Liver (tissue), 8 donors: ENCODE measurements at regions not wholly inside any gene's neighbourhood (a gene's known extent, or its start where the extent isn't known, plus 50 kb on each side); places are given as distances from the start of the nearest gene placed in this dataset.

Experiments
- DNase-seq: peaks from one replicate; pipeline ENCODE4 v3.0.0-alpha.2; 2017; ENCODE audit warnings: low spot score
- H3K27ac ChIP-seq, 2 donors: one replicate each; pipeline ENCODE4 v1.7.0; 2013; ENCODE audit warnings: inconsistent platforms in 2 of 2, low read length in 2 of 2, control low read depth in 1 of 2, low read depth in 1 of 2, mild to moderate bottlenecking in 1 of 2
- H3K27me3 ChIP-seq, 4 donors: one replicate each; pipeline versions ENCODE4 v1.6.1 to v1.7.0; 2013; ENCODE audit warnings: low read length in 3 of 4, inconsistent platforms in 1 of 4, mild to moderate bottlenecking in 1 of 4, moderate library complexity in 1 of 4; ENCODE audit not compliant: control insufficient read depth in 4 of 4, insufficient read depth in 4 of 4
- H3K36me3 ChIP-seq, 4 donors: one replicate each; pipeline versions ENCODE4 v1.6.1 to v1.7.0; 2013; ENCODE audit warnings: low read length in 3 of 4, mild to moderate bottlenecking in 3 of 4, low read depth in 1 of 4, moderate library complexity in 1 of 4; ENCODE audit not compliant: control insufficient read depth in 4 of 4, insufficient read depth in 3 of 4
- H3K4me1 ChIP-seq, 4 donors: one replicate each; pipeline versions ENCODE4 v1.6.1 to v1.7.0; 2013; ENCODE audit warnings: low read length in 3 of 4, mild to moderate bottlenecking in 3 of 4, moderate library complexity in 1 of 4; ENCODE audit not compliant: control insufficient read depth in 4 of 4, insufficient read depth in 4 of 4
- H3K4me3 ChIP-seq, 3 donors: one replicate each; pipeline versions ENCODE4 v1.6.1 to v1.7.0; 2013; ENCODE audit warnings: low read length in 3 of 3, control low read depth in 1 of 3, low read depth in 1 of 3, mild to moderate bottlenecking in 1 of 3
- H3K9ac ChIP-seq, 2 donors: one replicate each; pipeline ENCODE4 v1.7.0; 2013; ENCODE audit warnings: low read length in 2 of 2, mild to moderate bottlenecking in 2 of 2, moderate library complexity in 2 of 2, control low read depth in 1 of 2, low read depth in 1 of 2
- H3K9me3 ChIP-seq, 4 donors: one replicate each; pipeline versions ENCODE4 v1.6.1 to v1.7.0; 2013; ENCODE audit warnings: low read length in 3 of 4; ENCODE audit not compliant: control insufficient read depth in 4 of 4
- EGR1 ChIP-seq, 2 donors: IDR thresholded peaks; 2 replicates each; pipeline ENCODE4 v1.6.1; 2016 to 2018; ENCODE audit warnings: antibody characterized with exemption in 2 of 2, low read depth in 2 of 2
- FOXA1 ChIP-seq: IDR thresholded peaks from 2 replicates; pipeline ENCODE4 v1.6.1; 2016; ENCODE audit warnings: antibody characterized with exemption
- FOXA2 ChIP-seq: IDR thresholded peaks from 2 replicates; pipeline ENCODE4 v1.6.1; 2016; ENCODE audit warnings: antibody characterized with exemption
- GABPA ChIP-seq, 2 donors: IDR thresholded peaks in 1 of 2; conservative IDR thresholded peaks in 1 of 2; 2 replicates each; pipeline ENCODE4 v1.6.1; 2016; ENCODE audit warnings: antibody characterized with exemption in 2 of 2, mild to moderate bottlenecking in 1 of 2, moderate library complexity in 1 of 2
- HNF4A ChIP-seq, 2 donors: conservative IDR thresholded peaks; 2 replicates each; pipeline ENCODE4 v1.6.1; 2016; ENCODE audit warnings: antibody characterized with exemption in 2 of 2, mild to moderate bottlenecking in 2 of 2
- HNF4G ChIP-seq: IDR thresholded peaks from 2 replicates; pipeline ENCODE4 v1.6.1; 2016; ENCODE audit warnings: antibody characterized with exemption
- JUND ChIP-seq, 2 donors: IDR thresholded peaks; 2 replicates each; pipeline ENCODE4 v1.6.1; 2016; ENCODE audit warnings: antibody characterized with exemption in 2 of 2
- NR2F2 ChIP-seq: IDR thresholded peaks from 2 replicates; pipeline ENCODE4 v1.6.1; 2016; ENCODE audit warnings: antibody characterized with exemption
- RAD21 ChIP-seq, 2 donors: IDR thresholded peaks; 2 replicates each; pipeline ENCODE4 v1.6.1; 2016; ENCODE audit warnings: antibody characterized with exemption in 2 of 2, mild to moderate bottlenecking in 2 of 2
- RXRA ChIP-seq, 2 donors: IDR thresholded peaks; 2 replicates each; pipeline ENCODE4 v1.6.1; 2017 to 2018; ENCODE audit warnings: antibody characterized with exemption in 2 of 2, mild to moderate bottlenecking in 1 of 2
- SP1 ChIP-seq: IDR thresholded peaks from 2 replicates; pipeline ENCODE4 v1.6.1; 2018; ENCODE audit warnings: antibody characterized with exemption, mild to moderate bottlenecking
- TAF1 ChIP-seq: conservative IDR thresholded peaks from 2 replicates; pipeline ENCODE4 v1.6.1; 2016; ENCODE audit warnings: antibody characterized with exemption, mild to moderate bottlenecking
- YY1 ChIP-seq: IDR thresholded peaks from 2 replicates; pipeline ENCODE4 v1.6.1; 2016; ENCODE audit warnings: antibody characterized with exemption, mild to moderate bottlenecking
- WGBS: extraction: QIAGEN DNeasy Blood & Tissue Kit; methylation state at CpG from one replicate; pipeline ENCODE4 v1.1.7; 2013; 5-methylcytosine and 5-hydroxymethylcytosine counted together
- TF ChIP-seq, protein P1 (sequence below): IDR thresholded peaks from 2 replicates; pipeline ENCODE4 v1.6.1; 2016; ENCODE audit warnings: antibody characterized with exemption
- TF ChIP-seq, protein P2 (sequence below): IDR thresholded peaks from 2 replicates; pipeline ENCODE4 v1.6.1; 2016; ENCODE audit warnings: antibody characterized with exemption, mild to moderate bottlenecking
- TF ChIP-seq, protein P3 (sequence below): fragments of 150-350 bp; IDR thresholded peaks from 2 replicates; pipeline ENCODE4 v1.5.1; 2017; ENCODE audit warnings: improper control_type of control experiment, low read depth, low read length; ENCODE audit not compliant: missing input control
- TF ChIP-seq, protein P4 (sequence below): IDR thresholded peaks from 2 replicates; pipeline ENCODE4 v1.6.1; 2016; ENCODE audit warnings: antibody characterized with exemption
- TF ChIP-seq, protein P5 (sequence below): IDR thresholded peaks from 2 replicates; pipeline ENCODE4 v1.6.1; 2016; ENCODE audit warnings: antibody characterized with exemption
- donor health status: healthy.
- donor health status: healthy.
- donor health status: healthy.
- donor health status: healthy.
- donor health status: healthy.

DNA sequence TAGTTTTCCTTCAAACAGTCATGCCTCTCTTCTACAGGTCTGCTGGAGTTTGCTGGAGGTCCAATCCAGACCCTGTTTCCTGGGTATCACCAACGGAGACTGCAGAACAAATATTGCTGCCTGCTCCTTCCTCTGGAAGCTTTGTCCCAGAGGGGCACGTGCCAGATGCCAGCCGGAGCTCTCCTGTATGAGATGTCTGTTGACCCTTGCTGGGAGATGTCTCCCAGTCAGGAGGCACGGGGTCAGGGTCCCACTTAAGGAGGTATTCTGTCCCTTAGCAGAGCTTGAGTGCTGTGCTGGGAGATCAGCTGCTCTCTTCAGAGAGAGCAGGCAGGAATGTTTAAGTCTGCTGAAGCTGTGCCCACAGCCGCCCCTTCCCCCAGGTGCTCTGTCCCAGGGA, 666.9 kb downstream of the FRK start:
- Histone ChIP-seq H3K27ac (no peak overlapping the region), H3K27me3 (no peaks in the 10 kb centered on the region), H3K36me3 (no peaks in the 10 kb centered on the region), H3K4me1 (no peaks in the 10 kb centered on the region), H3K9ac (no peak overlapping the region), H3K9me3 (peaks cover 0 to 8% (median 0%) of the 10 kb centered on the region in 4 donors), H3K4me3 (no peak overlapping the region)
- TF ChIP-seq JUND (IDR thresholded peaks at IDR 0.05) (no peak), FOXA2 (no peak)
- TF ChIP-seq, protein P1, sequence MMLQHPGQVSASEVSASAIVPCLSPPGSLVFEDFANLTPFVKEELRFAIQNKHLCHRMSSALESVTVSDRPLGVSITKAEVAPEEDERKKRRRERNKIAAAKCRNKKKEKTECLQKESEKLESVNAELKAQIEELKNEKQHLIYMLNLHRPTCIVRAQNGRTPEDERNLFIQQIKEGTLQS = no peak
- TF ChIP-seq, protein P2, sequence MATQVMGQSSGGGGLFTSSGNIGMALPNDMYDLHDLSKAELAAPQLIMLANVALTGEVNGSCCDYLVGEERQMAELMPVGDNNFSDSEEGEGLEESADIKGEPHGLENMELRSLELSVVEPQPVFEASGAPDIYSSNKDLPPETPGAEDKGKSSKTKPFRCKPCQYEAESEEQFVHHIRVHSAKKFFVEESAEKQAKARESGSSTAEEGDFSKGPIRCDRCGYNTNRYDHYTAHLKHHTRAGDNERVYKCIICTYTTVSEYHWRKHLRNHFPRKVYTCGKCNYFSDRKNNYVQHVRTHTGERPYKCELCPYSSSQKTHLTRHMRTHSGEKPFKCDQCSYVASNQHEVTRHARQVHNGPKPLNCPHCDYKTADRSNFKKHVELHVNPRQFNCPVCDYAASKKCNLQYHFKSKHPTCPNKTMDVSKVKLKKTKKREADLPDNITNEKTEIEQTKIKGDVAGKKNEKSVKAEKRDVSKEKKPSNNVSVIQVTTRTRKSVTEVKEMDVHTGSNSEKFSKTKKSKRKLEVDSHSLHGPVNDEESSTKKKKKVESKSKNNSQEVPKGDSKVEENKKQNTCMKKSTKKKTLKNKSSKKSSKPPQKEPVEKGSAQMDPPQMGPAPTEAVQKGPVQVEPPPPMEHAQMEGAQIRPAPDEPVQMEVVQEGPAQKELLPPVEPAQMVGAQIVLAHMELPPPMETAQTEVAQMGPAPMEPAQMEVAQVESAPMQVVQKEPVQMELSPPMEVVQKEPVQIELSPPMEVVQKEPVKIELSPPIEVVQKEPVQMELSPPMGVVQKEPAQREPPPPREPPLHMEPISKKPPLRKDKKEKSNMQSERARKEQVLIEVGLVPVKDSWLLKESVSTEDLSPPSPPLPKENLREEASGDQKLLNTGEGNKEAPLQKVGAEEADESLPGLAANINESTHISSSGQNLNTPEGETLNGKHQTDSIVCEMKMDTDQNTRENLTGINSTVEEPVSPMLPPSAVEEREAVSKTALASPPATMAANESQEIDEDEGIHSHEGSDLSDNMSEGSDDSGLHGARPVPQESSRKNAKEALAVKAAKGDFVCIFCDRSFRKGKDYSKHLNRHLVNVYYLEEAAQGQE = no peak
- TF ChIP-seq, protein P3, sequence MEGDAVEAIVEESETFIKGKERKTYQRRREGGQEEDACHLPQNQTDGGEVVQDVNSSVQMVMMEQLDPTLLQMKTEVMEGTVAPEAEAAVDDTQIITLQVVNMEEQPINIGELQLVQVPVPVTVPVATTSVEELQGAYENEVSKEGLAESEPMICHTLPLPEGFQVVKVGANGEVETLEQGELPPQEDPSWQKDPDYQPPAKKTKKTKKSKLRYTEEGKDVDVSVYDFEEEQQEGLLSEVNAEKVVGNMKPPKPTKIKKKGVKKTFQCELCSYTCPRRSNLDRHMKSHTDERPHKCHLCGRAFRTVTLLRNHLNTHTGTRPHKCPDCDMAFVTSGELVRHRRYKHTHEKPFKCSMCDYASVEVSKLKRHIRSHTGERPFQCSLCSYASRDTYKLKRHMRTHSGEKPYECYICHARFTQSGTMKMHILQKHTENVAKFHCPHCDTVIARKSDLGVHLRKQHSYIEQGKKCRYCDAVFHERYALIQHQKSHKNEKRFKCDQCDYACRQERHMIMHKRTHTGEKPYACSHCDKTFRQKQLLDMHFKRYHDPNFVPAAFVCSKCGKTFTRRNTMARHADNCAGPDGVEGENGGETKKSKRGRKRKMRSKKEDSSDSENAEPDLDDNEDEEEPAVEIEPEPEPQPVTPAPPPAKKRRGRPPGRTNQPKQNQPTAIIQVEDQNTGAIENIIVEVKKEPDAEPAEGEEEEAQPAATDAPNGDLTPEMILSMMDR = no peak
- TF ChIP-seq, protein P4, sequence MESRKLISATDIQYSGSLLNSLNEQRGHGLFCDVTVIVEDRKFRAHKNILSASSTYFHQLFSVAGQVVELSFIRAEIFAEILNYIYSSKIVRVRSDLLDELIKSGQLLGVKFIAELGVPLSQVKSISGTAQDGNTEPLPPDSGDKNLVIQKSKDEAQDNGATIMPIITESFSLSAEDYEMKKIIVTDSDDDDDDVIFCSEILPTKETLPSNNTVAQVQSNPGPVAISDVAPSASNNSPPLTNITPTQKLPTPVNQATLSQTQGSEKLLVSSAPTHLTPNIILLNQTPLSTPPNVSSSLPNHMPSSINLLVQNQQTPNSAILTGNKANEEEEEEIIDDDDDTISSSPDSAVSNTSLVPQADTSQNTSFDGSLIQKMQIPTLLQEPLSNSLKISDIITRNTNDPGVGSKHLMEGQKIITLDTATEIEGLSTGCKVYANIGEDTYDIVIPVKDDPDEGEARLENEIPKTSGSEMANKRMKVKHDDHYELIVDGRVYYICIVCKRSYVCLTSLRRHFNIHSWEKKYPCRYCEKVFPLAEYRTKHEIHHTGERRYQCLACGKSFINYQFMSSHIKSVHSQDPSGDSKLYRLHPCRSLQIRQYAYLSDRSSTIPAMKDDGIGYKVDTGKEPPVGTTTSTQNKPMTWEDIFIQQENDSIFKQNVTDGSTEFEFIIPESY = no peak
- 88% methylated on average over 5 of the region's 5 CpGs for WGBS
- no peak for DNase-seq

DNA sequence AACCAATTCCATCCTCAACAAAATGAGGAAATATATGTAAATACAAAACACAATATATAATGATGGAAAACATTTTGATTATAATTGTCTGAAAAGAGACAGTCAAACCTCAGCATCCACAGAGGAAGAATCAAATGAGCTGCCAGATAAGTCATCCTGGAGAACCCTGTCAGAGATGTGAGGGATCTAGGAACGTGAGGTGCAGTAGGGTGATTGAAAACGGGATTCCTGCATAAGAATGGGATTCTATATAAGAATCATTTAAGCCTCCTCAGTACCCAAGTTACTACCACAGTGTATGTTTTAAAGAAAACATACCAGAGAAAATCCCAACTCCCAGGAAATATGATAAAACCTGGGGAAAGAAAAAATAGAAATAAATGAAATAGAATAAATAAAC, 690.5 kb downstream of the FRK start:
- Histone ChIP-seq H3K9me3 (peaks cover 0 to 2% (median 0%) of the 10 kb centered on the region in 4 donors), H3K27ac (no peak overlapping the region), H3K4me3 (no peak overlapping the region), H3K4me1 (no peaks in the 10 kb centered on the region), H3K9ac (no peak overlapping the region), H3K27me3 (no peaks in the 10 kb centered on the region), H3K36me3 (no peaks in the 10 kb centered on the region)
- no peak for DNase-seq
- 56% methylated on average over 2 of the region's 2 CpGs for WGBS
- TF ChIP-seq TAF1 = no peak
- no peak for TF ChIP-seq HNF4A (conservative IDR thresholded peaks at IDR 0.05)
- no peak for TF ChIP-seq FOXA1
- no peak for TF ChIP-seq YY1
- TF ChIP-seq EGR1 (IDR thresholded peaks at IDR 0.05; ENCODE audit: low read depth in 2 of 2) = no peak
- TF ChIP-seq GABPA (IDR thresholded peaks at IDR 0.05 in 1 of 2, conservative IDR thresholded peaks at IDR 0.05 in 1 of 2) = no peak
- TF ChIP-seq, protein P5, sequence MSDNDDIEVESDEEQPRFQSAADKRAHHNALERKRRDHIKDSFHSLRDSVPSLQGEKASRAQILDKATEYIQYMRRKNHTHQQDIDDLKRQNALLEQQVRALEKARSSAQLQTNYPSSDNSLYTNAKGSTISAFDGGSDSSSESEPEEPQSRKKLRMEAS = no peak
- TF ChIP-seq HNF4G = no peak
- no peak for TF ChIP-seq FOXA2
- TF ChIP-seq, protein P1 = no peak
- TF ChIP-seq JUND (IDR thresholded peaks at IDR 0.05) = no peak
- TF ChIP-seq, protein P3 = no peak
- no peak for TF ChIP-seq RAD21 (IDR thresholded peaks at IDR 0.05)
- TF ChIP-seq NR2F2 = no peak
- TF ChIP-seq, protein P2 = no peak
- TF ChIP-seq RXRA (IDR thresholded peaks at IDR 0.05) = no peak
- TF ChIP-seq SP1 = no peak
